Large intestine (tissue), 3 donors: ENCODE measurements at regions not wholly inside any gene's neighbourhood (a gene's known extent, or its start where the extent isn't known, plus 50 kb on each side); places are given as distances from the start of the nearest gene placed in this dataset.
"Not testable (repeated sequence)": the region's sequence is repeated elsewhere in the genome, so short reads cannot be mapped to it uniquely, and the experiment has no call there.

Source experiments
- DNase-seq, 2 donors: peaks; one replicate each; pipeline versions ENCODE4 v3.0.0 to v3.0.0-alpha.2; 2013
- H3K27ac ChIP-seq: one replicate; pipeline ENCODE4 v1.5.1; 2013; ENCODE audit warnings: low read length
- H3K27me3 ChIP-seq: 2 replicates; pipeline ENCODE4 v1.6.1; 2013; ENCODE audit warnings: low read length; ENCODE audit not compliant: control insufficient read depth, insufficient read depth
- H3K36me3 ChIP-seq: 2 replicates; pipeline ENCODE4 v1.6.1; 2013; ENCODE audit warnings: low read length; ENCODE audit not compliant: control insufficient read depth, insufficient read depth
- H3K4me1 ChIP-seq: one replicate; pipeline ENCODE4 v1.6.1; 2013; ENCODE audit warnings: low read length; ENCODE audit not compliant: control insufficient read depth, insufficient read depth
- H3K4me3 ChIP-seq: one replicate; pipeline ENCODE4 v1.5.1; 2013; ENCODE audit warnings: low read length
- H3K9me3 ChIP-seq: one replicate; pipeline ENCODE4 v1.6.1; 2013; ENCODE audit warnings: mild to moderate bottlenecking, low read depth, low read length, moderate library complexity; ENCODE audit not compliant: control insufficient read depth
- WGBS: methylation state at CpG from one replicate; pipeline ENCODE4 v1.1.5; 2013; ENCODE audit warnings: low lambda C conversion rate; ENCODE audit not compliant: insufficient coverage; 5-methylcytosine and 5-hydroxymethylcytosine counted together

DNA sequence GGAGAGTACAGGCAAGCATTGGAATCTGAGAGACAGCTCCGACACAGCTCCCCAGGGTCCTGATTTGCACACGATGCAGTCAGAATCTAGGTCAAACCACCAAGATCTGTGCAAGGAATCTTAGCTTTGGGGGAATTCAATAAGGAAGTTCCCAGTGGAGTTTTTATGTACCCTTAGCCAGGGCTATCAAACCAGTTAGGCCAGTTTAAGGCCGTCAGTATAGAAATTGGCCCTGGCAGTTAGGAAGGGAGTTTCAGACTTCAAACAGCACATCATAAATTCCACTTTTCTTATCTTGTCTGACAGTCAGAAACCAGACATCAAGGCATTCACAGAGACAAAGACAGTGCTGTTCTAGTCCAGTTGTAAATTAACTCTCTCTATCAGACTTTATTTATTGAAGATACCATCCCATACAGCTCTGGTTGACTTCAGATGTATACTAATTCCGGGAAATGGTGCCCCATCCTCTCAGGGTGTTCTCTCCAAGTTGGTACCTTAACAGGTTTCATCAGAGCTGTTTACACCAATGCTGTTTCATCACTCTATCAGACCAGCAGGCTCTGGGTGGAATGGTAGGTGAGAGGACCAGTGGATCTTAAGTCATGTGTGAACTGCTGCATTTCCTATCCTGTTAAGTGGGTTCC, 157.5 kb upstream of the ATF7IP start:
- Histone ChIP-seq H3K9me3 (peaks cover 9% of the 10 kb centered on the region), H3K4me3 (no peak overlapping the region), H3K27ac (peak overlapping the region; percentile 89), H3K36me3 (no peaks in the 10 kb centered on the region), H3K4me1 (peaks cover 47% of the 10 kb centered on the region), H3K27me3 (no peaks in the 10 kb centered on the region)
- WGBS, result no CpG with 5 or more reads among the region's 4 CpGs
- peak; percentile 91 to 96 for DNase-seq

DNA sequence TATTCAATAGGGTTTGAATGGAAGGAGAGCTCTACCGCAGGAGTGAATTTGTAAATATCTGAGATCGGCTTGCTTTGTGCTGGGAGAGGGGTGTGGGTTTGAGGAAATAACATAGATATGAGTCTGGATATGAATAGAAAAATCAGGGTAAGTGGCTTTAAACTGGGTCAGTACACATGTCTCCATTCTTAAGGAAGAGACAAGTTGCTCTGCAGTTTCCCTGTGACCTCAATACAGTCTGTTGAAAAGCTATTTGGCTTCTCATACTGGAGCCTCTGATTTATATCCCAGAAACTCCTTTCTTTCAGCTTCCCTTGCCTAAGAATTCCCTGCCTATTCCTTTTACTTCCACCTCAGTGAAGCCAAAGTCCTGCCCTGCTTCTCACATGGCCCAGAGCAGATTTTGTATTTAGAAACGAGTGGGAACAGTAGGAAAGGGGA, 153.5 kb upstream of the ATF7IP start:
- H3K36me3 ChIP-seq, result no peaks in the 10 kb centered on the region
- peak; percentile 63 to 90 for DNase-seq
- H3K9me3 ChIP-seq, result peaks cover 9% of the 10 kb centered on the region
- no peak overlapping the region for H3K4me3 ChIP-seq
- H3K27ac ChIP-seq, result peak overlapping the region; percentile 95
- no peaks in the 10 kb centered on the region for H3K27me3 ChIP-seq
- peaks cover 73% of the 10 kb centered on the region for H3K4me1 ChIP-seq
- 20% methylated on average over 2 of the region's 3 CpGs for WGBS

DNA sequence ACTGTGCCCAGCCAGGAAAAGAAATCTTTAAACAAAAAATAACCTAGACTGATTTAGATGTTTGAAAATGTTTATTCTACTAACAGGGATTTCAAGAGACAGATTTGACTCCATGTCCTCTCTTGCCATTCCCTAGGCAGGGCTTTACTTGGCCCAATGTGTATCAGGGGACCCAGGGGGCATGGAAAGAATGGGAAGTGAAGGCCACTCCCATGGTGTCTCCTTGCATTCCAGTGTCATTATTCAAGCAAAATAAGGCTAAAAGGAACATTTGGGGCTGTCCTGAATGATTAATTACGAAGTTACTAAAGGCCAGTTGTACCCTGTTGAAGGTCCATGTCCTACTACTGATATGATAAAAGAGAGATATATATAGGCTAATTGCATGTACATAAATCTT, 151.9 kb upstream of the ATF7IP start:
- DNase-seq, result no peak

DNA sequence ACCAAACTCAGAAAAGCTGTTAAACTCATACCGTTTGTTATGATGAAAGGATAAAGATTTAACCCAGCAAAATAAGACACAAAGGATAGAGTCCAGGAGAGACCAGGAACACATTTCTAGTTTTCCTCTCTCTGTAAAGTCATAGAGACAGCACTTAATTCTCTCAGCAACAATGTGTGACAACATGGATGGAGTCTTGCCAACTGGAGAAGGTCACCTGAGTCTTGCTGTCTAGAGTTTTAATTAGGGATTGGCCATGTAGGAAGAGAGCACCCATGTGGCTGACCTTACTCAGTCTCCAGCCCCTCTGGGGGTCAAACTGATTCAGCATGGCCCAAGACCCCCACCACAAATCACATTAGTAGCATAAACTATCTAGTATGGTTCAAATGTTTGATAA, 151.0 kb upstream of the ATF7IP start:
- Histone ChIP-seq H3K4me1 (peaks cover 53% of the 10 kb centered on the region), H3K4me3 (no peak overlapping the region), H3K27me3 (no peaks in the 10 kb centered on the region), H3K36me3 (no peaks in the 10 kb centered on the region), H3K9me3 (peaks cover 5% of the 10 kb centered on the region), H3K27ac (peak overlapping the region; percentile 95)
- no CpG with 5 or more reads among the region's 1 CpG for WGBS
- no peak for DNase-seq

More for the DNA sequence above, 151.9 kb upstream of the ATF7IP start:
- H3K36me3 ChIP-seq, result no peaks in the 10 kb centered on the region
- no CpG with 5 or more reads among the region's 1 CpG for WGBS
- H3K4me3 ChIP-seq, result no peak overlapping the region
- peaks cover 62% of the 10 kb centered on the region for H3K4me1 ChIP-seq
- no peaks in the 10 kb centered on the region for H3K27me3 ChIP-seq
- peaks cover 9% of the 10 kb centered on the region for H3K9me3 ChIP-seq
- peak overlapping the region; percentile 95 for H3K27ac ChIP-seq

DNA sequence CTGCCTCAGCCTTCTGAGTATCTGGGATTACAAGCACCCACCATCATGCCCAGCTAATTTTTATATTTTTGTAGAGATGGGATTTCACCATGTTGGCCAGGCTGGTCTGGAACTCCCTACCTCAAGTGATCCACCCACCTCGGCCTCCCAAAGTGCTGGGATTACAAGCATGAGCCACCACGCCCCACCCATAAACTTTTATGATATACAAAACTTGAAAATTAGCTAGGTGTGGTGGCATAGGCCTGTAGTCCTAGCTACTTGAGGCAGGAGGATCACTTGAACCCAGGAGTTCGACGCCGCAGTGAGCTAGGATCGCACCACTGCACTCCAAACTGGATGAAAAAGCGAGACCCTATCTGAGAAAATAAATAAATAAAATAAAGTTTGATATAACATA, 149.5 kb upstream of the ATF7IP start:
- not testable (repeated sequence) for H3K27ac ChIP-seq, H3K9me3 ChIP-seq, H3K27me3 ChIP-seq, H3K4me3 ChIP-seq, H3K36me3 ChIP-seq, DNase-seq
- WGBS, result 96% methylated on average over 5 of the region's 7 CpGs
- H3K4me1 ChIP-seq, result peaks cover 45% of the 10 kb centered on the region

DNA sequence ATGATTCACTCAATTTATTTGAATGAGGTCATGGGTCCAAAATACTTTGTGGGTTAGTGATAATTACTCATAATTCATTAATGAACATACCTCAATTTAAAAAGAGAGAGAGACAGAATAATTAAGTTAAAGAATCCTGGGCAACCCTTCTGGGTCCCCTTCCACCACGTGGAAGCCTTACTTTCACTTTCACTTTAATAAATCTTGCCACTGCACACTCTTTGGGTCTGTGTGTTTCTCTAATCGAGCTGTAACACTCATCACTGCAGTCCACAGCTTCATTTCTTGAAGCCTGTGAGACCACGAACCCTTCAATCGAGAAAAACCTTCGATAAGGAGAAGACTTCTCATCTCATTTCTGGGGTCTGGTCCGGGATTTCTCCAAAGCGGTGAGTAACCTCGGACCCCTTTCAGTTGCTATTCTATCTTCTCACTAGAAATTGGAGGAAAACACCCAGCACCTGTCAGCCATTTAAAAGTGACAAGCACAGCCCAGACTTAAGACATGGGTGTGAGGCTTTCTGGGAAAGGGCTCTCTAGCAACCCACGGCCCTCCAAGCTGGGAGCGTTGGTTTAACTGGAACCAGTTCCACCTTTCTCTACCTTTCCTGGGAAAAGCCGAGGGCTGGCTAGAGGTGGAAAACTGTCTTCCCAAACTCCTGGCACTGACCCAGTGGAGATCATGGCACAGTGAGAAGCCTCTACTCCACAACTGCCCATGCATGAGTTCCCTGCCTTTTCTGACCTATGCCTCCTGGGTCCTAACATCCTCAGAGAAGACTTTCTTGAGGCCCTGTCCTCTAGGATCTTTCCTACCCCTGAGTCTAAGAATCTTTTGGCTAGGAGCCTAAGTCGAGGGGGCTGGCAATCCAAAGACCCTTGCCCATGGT, 148.8 kb upstream of the ATF7IP start:
- no peaks in the 10 kb centered on the region for H3K36me3 ChIP-seq
- H3K27ac ChIP-seq, result no peak overlapping the region
- peaks cover 2% of the 10 kb centered on the region for H3K9me3 ChIP-seq
- peaks cover 39% of the 10 kb centered on the region for H3K4me1 ChIP-seq
- no CpG with 5 or more reads among the region's 12 CpGs for WGBS
- DNase-seq, result no peak
- H3K4me3 ChIP-seq, result no peak overlapping the region
- no peaks in the 10 kb centered on the region for H3K27me3 ChIP-seq

DNA sequence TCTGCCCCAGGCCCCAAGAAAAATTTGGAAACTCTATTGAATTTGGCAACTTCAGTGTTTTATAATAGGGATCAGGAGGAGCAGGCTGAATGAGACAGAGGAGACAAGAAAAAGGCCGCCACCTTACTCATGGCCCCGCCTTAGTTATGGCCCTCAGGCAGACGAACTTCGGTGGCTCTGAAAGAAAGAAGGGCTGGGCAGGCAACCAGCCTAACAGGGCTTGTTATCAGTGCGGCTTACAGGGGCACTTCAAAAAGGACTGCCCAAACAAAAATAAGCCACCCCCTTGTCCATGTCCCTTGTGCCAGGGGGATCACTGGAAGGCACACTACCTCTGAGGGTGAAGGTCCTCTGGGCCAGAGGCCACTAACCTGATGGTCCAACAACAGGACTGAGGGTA, 146.3 kb upstream of the ATF7IP start:
- Histone ChIP-seq H3K4me1 (peaks cover 16% of the 10 kb centered on the region), H3K36me3 (no peaks in the 10 kb centered on the region), H3K27me3 (no peaks in the 10 kb centered on the region), H3K9me3 (peaks cover 2% of the 10 kb centered on the region), H3K27ac (no peak overlapping the region), H3K4me3 (no peak overlapping the region)
- DNase-seq, result no peak
- WGBS, result no CpG with 5 or more reads among the region's 5 CpGs

DNA sequence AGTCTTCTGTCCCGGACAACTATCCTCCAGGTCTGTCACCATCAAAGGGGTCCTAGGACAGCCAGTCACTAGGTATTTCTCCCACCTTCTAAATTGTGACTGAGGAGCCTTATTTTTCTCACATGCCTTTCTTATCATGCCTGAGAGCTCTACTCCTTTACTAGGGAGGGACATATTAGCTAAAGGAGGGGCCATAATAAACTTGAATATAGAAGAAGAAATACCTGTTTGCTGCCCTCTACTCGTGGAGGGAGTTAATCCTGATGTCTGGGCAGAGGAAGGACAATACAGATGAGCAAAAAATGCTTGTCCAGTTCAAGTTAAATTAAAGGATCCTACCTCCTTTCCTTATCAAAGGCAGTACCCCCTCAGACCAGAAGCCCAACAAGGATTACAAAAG, 145.8 kb upstream of the ATF7IP start:
- not testable (repeated sequence) for H3K27me3 ChIP-seq, DNase-seq, H3K27ac ChIP-seq, H3K4me3 ChIP-seq, H3K36me3 ChIP-seq, H3K9me3 ChIP-seq
- no CpG with 5 or more reads among the region's 2 CpGs for WGBS
- H3K4me1 ChIP-seq, result peaks cover 11% of the 10 kb centered on the region

DNA sequence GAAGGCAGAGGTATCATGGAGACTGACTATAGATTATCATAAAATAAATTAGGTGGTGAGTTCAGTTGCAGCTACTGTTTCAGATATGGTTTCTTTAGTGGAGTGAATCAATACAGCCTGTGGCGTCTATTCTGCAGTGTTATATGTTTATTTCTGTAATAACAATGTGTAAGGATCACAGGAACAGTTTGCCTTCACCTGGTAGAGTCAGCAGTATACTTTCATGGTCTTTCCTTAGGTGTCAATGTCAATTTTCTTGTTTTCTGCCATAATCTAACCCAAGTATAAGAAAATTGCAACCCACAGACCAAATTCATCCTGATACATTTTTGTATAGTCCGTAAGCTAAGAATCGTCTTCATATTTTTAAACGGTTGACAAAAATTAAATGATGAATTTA, 140.4 kb upstream of the ATF7IP start:
- Histone ChIP-seq H3K27ac (no peak overlapping the region), H3K36me3 (no peaks in the 10 kb centered on the region), H3K4me3 (no peak overlapping the region), H3K9me3 (peaks cover 13% of the 10 kb centered on the region), H3K27me3 (no peaks in the 10 kb centered on the region), H3K4me1 (no peaks in the 10 kb centered on the region)
- no peak for DNase-seq
- WGBS, result 100% methylated on average over 3 of the region's 4 CpGs

DNA sequence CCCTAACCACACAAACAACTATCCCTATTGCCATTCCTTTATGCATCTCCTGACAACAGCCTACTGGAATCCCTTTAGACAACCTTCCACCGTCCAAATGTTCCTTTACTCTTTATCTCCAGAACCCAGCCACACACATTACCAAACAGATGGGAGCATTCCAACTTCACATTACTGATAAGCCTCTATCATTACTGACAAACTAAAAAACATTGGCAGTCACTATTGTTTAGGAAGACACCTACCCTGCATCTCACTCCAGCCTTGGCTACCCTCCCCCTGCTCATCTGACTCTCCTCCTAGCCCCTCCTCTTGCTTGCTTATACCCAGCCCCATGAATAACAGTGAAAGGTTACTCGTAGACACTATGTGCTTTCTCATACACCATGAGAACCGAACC, 130.3 kb upstream of the ATF7IP start:
- H3K4me3 ChIP-seq, H3K36me3 ChIP-seq, DNase-seq, H3K4me1 ChIP-seq, H3K27me3 ChIP-seq, H3K27ac ChIP-seq: not testable (repeated sequence)
- WGBS, result no CpG with 5 or more reads among the region's 3 CpGs
- peaks cover 19% of the 10 kb centered on the region for H3K9me3 ChIP-seq
